H1 (cell line): ENCODE measurements at regions not wholly inside any gene's neighbourhood (a gene's known extent, or its start where the extent isn't known, plus 50 kb on each side); places are given as distances from the start of the nearest gene placed in this dataset.

ENCODE experiments used
- E2F6 ChIP-seq: IDR thresholded peaks from 2 replicates; pipeline ENCODE4 v1.6.1; 2012; ENCODE audit warnings: inconsistent platforms
- HDAC6 ChIP-seq: IDR thresholded peaks from one replicate; pipeline ENCODE4 v1.7.1; 2012; ENCODE audit warnings: low read depth, mild to moderate bottlenecking, inconsistent platforms, low read length, moderate library complexity
- JUND ChIP-seq: IDR thresholded peaks from 2 replicates; pipeline ENCODE4 v1.6.1; 2011; ENCODE audit warnings: mild to moderate bottlenecking, improper control_type of control experiment, low read length

- no peak for TF ChIP-seq HDAC6
- TF ChIP-seq JUND: no peak
- no peak for TF ChIP-seq E2F6
Measured at GRCh38 chr11:109864151-109864661, 229.0 kb upstream of the ZC3H12C start.
